Epidermal melanocyte (primary cell): ENCODE measurements at regions not wholly inside any gene's neighbourhood (a gene's known extent, or its start where the extent isn't known, plus 50 kb on each side); places are given as distances from the start of the nearest gene placed in this dataset.

Source experiments
- DNase-seq: peaks from one replicate; pipeline ENCODE4 v3.0.0; 2011; ENCODE audit warnings: low spot score; ENCODE audit not compliant: insufficient read length

- no peak for DNase-seq
Observed at GRCh38 chr4:181291615-181292014, 951.6 kb upstream of the TENM3 start.

- no peak for DNase-seq
Observed at GRCh38 chr4:181293014-181293413, 950.2 kb upstream of the TENM3 start.

- no peak for DNase-seq
Observed at GRCh38 chr4:181293541-181293940, 949.7 kb upstream of the TENM3 start.

GRCh38 chr4:181294421-181294820, 948.8 kb upstream of the TENM3 start:
- no peak for DNase-seq

GRCh38 chr4:181301735-181302710, 941.2 kb upstream of the TENM3 start:
- no peak for DNase-seq

- DNase-seq: no peak
Observed at GRCh38 chr4:181307824-181308223, 935.4 kb upstream of the TENM3 start.

GRCh38 chr4:181308476-181309312, 934.5 kb upstream of the TENM3 start:
- DNase-seq: no peak

GRCh38 chr4:181312066-181312465, 931.1 kb upstream of the TENM3 start:
- DNase-seq: no peak

- DNase-seq: no peak
Observed at GRCh38 chr4:181319629-181320028, 923.6 kb upstream of the TENM3 start.

GRCh38 chr4:181323061-181323460, 920.1 kb upstream of the TENM3 start:
- DNase-seq: no peak

- DNase-seq: no peak
Observed at GRCh38 chr4:181330654-181331201, 912.5 kb upstream of the TENM3 start.

- DNase-seq: no peak
Observed at GRCh38 chr4:181331214-181331613, 912.0 kb upstream of the TENM3 start.

GRCh38 chr4:181345931-181346330, 897.3 kb upstream of the TENM3 start:
- no peak for DNase-seq

GRCh38 chr4:181350615-181351415, 892.4 kb upstream of the TENM3 start:
- no peak for DNase-seq

- DNase-seq: no peak
Observed at GRCh38 chr4:181364504-181364903, 878.7 kb upstream of the TENM3 start.

GRCh38 chr4:181365671-181366070, 877.5 kb upstream of the TENM3 start:
- DNase-seq: no peak

GRCh38 chr4:181372014-181372413, 871.2 kb upstream of the TENM3 start:
- DNase-seq: no peak

GRCh38 chr4:181376058-181376457, 867.1 kb upstream of the TENM3 start:
- DNase-seq: no peak

GRCh38 chr4:181388061-181388460, 855.1 kb upstream of the TENM3 start:
- no peak for DNase-seq

- no peak for DNase-seq
Observed at GRCh38 chr4:181416966-181417365, 826.2 kb upstream of the TENM3 start.

GRCh38 chr4:181418496-181418895, 824.7 kb upstream of the TENM3 start:
- no peak for DNase-seq
